ENCODE measurements at regions not wholly inside any gene's neighbourhood (a gene's known extent, or its start where the extent isn't known, plus 50 kb on each side); places are given as distances from the start of the nearest gene placed in this dataset.
A peak's percentile ranks its signal among the peaks of the same experiment; 100 is the strongest.

- DNase-seq (ENCODE audit: low read depth) = peak; percentile 23
Measured at GRCh38 chr14:25150401-25150800, 100.5 kb upstream of the STXBP6 start.

DNA sequence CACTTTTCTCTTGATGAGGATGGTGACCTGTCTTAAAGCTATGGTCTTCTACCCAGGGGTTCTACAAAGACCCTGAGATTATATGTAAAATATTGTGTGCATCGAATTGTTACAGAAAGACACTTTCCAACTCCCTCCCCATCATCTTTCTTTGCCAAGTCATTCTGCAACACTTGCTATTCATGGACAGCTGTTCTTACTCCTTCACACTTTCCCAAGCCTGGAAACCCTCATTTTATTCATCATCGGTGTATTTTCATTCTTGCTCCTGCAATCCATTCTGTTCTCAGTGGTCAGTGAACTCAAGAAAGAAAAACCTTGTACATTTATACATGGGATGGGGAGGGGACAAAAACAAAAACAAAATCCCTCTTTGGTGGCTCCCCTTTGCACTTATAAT, 90.5 kb upstream of the STXBP6 start:
- DNase-seq (ENCODE audit: low read depth) = no peak

DNA sequence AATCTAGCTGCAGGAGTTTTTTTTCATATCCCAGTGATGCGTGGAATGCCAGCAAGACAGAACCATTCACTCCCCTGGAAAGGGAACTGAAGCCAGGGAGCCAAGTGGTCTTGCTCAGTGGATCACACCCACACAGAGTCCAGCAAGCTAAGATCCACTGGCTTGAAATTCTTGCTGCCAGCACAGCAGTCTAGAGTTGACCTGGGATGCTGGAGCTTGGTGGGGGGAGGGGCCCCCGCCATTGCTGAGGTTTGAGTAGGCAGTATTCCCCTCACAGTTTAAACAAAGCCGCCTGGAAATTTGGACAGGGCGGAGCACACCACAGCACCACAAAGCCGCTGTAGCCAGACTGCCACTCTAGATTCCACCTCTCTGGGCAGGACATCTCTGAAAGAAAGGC, 86.9 kb upstream of the STXBP6 start:
- no peak for DNase-seq (ENCODE audit: low read depth)

GRCh38 chr14:25134184-25134583, 84.2 kb upstream of the STXBP6 start:
- DNase-seq (ENCODE audit: low read depth) = no peak

- DNase-seq (ENCODE audit: low read depth) = no peak
Measured at GRCh38 chr14:25132732-25133422, 82.9 kb upstream of the STXBP6 start.

DNA sequence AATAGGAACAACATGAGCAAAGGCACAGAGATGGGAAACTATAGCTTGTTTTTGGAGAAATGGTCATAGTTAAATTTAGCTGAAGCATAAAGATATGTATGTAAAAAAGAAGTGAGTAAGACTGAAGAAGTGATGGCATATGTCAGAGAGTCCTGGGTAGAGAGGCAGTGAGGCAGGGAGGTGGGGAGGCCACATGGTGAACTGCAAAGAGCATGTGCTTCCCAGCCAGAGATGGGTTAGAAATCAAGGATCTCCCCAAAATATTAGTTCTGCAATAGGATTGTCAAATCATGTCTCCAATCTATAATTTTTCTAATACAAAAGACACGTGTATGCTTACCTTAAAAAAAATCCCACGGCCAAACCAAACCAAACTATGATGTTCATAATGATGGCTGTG, 82.1 kb upstream of the STXBP6 start:
- no peak for DNase-seq (ENCODE audit: low read depth)

- DNase-seq (ENCODE audit: low read depth) = no peak
Measured at GRCh38 chr14:25122843-25123242, 72.9 kb upstream of the STXBP6 start.

DNA sequence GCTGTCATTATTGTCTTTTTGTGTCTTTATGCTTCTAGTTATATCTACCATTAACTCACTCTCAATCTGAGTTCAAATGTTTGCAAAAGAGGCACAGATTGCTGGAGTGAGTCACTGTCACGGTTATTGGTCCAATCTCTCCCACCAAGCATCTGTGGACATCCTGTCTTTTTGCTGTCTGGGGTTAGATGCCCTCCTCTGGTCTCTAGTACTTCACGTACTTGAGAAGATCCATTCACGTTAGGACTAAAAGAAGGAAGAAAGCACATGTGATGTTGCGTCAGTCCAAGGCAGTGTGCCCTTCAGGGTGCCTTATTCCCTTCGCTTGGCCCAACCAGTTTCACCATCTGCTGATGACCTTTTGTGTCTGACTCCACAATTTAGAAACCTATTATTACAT, 72.3 kb upstream of the STXBP6 start:
- no peak for DNase-seq (ENCODE audit: low read depth)

- peak; percentile 85 for DNase-seq (ENCODE audit: low read depth)
Measured at GRCh38 chr14:25121337-25122129, 71.6 kb upstream of the STXBP6 start.

GRCh38 chr14:25120261-25120660, 70.3 kb upstream of the STXBP6 start:
- DNase-seq (ENCODE audit: low read depth) = no peak

GRCh38 chr14:25118671-25119070, 68.7 kb upstream of the STXBP6 start:
- no peak for DNase-seq (ENCODE audit: low read depth)

DNA sequence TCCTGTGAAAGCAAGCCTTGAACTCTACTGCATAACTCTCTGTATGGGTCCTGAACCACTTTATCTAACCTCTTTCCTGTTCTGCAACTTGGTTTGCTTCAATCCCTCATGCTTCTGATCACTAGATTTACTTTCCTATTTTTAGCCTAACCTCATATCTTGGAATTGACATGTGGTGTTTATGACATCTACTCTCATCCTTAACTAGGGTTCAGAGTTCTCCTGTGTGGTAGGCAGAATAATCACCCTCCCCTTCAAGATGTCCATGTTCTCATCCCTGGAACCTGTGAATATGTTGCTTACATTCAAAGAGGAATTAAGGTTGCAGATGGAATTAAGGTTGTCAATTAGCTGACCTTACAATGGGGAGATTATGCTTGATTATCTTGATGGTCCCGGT, 67.4 kb upstream of the STXBP6 start:
- DNase-seq (ENCODE audit: low read depth) = no peak

- no peak for DNase-seq (ENCODE audit: low read depth)
Measured at GRCh38 chr14:25116607-25117006, 66.7 kb upstream of the STXBP6 start.

DNA sequence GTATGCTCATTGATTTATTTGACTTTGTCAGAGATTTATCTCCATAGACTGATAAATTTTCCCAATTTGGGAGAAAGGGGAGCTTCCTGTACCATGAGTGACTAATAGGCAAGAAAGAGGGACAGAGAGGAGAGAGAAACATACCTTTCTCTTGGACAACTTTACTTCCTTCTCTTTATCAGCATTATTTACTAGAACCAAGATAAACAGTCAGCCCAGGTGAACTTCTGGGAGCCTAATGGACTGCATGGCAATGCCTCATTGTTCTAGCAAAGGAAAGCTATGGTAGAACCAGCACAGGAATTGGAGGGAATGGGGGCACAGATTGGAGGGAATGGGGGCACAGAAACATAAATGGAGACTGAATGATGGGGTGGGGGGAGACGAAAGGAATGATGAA, 63.4 kb upstream of the STXBP6 start:
- DNase-seq (ENCODE audit: low read depth) = no peak

- peak; percentile 95 for DNase-seq (ENCODE audit: low read depth)
Measured at GRCh38 chr14:25111061-25111601, 61.2 kb upstream of the STXBP6 start.

DNA sequence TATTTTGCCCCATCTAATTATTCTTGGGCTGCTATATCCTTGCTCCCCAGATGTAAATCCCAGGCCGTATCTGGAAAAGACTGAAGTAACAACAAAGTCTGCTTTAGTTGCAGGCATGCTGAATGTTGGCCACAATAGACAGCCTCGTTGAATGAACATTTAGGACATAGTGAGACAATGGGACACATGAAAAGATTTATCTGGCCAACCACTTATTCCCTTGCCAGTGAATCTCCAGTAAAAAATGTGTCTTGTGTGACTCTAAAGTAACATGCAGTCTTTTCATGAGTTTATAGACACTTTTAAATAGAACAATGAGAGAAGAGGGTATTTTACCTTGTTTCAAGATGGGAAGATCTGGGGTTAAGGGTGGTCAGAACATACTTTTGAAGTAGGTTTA, 60.2 kb upstream of the STXBP6 start:
- DNase-seq (ENCODE audit: low read depth) = no peak

DNA sequence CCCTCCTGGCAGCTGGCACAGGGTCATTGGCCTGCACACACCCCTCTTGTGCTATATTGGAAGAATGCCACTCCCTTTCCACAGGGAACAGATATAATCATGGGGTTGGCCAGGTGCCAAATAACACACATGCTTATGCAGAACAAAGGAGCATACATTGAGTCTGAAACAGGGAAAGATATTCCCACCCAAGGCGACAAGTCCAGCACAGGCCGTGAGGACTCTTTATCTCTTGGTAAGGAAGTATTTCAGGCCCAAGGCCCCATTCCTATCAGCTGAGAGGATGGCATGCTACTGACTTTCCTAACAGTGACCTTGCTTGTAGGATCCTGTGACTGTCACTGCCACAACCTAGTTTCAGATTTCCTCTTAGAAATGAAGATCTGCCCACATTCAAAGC, 59.0 kb upstream of the STXBP6 start:
- DNase-seq (ENCODE audit: low read depth) = no peak

GRCh38 chr14:25108291-25108690, 58.3 kb upstream of the STXBP6 start:
- DNase-seq (ENCODE audit: low read depth) = no peak

DNA sequence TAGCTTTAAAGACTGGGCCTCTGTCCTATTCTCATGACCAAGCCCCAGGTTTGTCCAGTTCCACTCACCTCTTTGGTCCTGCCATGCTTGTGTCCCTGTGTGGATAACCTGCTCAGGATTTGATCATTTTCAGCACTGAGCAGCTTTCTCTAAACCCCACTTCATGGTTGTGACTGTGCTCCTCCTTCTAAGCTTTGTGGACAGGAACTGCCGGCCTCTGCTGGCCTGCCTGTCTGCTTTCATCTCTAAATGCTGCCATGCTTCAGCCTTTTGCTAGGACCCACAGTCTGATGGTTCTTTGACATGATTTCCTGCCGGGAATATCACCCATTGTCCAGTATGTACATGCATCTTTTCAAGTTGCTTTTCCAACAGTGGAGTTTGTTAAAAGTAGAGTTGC, 53.9 kb upstream of the STXBP6 start:
- no peak for DNase-seq (ENCODE audit: low read depth)

DNA sequence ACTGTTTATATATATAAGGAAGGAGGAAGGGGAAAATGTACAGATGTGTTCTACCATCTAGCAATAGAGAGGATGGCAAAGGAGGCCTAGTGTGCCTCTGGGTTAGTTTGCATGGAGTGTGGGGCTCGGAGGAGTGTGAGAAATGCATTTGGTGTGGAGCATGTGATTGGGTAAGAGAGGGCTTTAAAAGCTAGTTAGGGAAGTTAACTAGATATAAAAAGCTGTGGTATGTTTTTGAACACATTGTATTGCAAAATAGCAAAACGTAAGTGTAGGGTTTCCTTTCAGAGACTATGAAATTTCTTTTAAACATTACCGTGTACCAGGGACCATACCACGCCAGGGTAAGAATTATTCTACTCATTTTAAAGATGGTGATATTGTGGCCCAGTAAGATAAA, 53.3 kb upstream of the STXBP6 start:
- DNase-seq (ENCODE audit: low read depth) = no peak

GRCh38 chr14:25102788-25103187, 52.8 kb upstream of the STXBP6 start:
- no peak for DNase-seq (ENCODE audit: low read depth)

DNA sequence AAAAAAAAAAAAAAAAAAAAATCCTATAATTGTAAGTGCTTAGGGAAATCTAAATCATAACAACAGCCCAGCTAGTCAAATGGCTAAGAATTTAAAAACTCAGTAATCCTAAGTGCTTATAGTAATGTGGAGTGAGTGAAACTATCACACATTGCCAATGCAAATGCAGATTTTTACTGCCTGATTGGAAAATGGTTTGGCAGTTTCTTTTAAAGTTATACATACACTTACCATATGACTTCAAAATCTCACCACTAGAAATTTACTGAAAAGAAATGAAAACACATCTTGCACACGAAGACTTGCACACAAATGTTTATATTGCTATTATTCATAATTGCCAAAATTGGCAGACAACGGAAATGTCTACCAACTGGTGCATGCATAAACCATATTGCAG, 51.3 kb upstream of the STXBP6 start:
- DNase-seq (ENCODE audit: low read depth) = no peak

Measured in HS-27A (cell line).